Dermis blood vessel endothelial cell (primary cell): ENCODE measurements at regions not wholly inside any gene's neighbourhood (a gene's known extent, or its start where the extent isn't known, plus 50 kb on each side); places are given as distances from the start of the nearest gene placed in this dataset.

ENCODE experiments used
- DNase-seq: peaks from one replicate; pipeline ENCODE4 v3.0.0; 2010

- DNase-seq: no peak
These were observed 66.1 kb upstream of the TBCA start for GRCh38 chr5:77842243-77842642.

- DNase-seq: no peak
These were observed 65.5 kb upstream of the TBCA start for GRCh38 chr5:77841616-77842015.

- no peak for DNase-seq
These were observed 64.8 kb upstream of the TBCA start for GRCh38 chr5:77840930-77841329.

- no peak for DNase-seq
These were observed 63.6 kb upstream of the TBCA start for GRCh38 chr5:77839691-77840090.

GRCh38 chr5:77832938-77833337 lies 56.8 kb upstream of the TBCA start:
- DNase-seq: no peak

GRCh38 chr5:77832166-77832770 lies 56.1 kb upstream of the TBCA start:
- no peak for DNase-seq

GRCh38 chr5:77828445-77828844 lies 52.3 kb upstream of the TBCA start:
- DNase-seq: no peak
